DOHH2 (cell line): ENCODE measurements at regions not wholly inside any gene's neighbourhood (a gene's known extent, or its start where the extent isn't known, plus 50 kb on each side); places are given as distances from the start of the nearest gene placed in this dataset.

Source experiments
- EZH2phosphoT487 ChIP-seq: fragments of 200-600 bp; sonication (generic); IDR thresholded peaks from 2 replicates; pipeline ENCODE4 v1.6.1; 2017; ENCODE audit warnings: borderline replicate concordance, mild to moderate bottlenecking, antibody characterized with exemption, low read length, moderate library complexity, mixed read lengths
- TF ChIP-seq, protein P1 (sequence below): fragments of 200-600 bp; sonication (generic); IDR thresholded peaks from one replicate; pipeline ENCODE4 v1.5.1; 2014; ENCODE audit warnings: antibody characterized with exemption, mild to moderate bottlenecking, low read depth, low read length; ENCODE audit not compliant: poor library complexity, severe bottlenecking

DNA sequence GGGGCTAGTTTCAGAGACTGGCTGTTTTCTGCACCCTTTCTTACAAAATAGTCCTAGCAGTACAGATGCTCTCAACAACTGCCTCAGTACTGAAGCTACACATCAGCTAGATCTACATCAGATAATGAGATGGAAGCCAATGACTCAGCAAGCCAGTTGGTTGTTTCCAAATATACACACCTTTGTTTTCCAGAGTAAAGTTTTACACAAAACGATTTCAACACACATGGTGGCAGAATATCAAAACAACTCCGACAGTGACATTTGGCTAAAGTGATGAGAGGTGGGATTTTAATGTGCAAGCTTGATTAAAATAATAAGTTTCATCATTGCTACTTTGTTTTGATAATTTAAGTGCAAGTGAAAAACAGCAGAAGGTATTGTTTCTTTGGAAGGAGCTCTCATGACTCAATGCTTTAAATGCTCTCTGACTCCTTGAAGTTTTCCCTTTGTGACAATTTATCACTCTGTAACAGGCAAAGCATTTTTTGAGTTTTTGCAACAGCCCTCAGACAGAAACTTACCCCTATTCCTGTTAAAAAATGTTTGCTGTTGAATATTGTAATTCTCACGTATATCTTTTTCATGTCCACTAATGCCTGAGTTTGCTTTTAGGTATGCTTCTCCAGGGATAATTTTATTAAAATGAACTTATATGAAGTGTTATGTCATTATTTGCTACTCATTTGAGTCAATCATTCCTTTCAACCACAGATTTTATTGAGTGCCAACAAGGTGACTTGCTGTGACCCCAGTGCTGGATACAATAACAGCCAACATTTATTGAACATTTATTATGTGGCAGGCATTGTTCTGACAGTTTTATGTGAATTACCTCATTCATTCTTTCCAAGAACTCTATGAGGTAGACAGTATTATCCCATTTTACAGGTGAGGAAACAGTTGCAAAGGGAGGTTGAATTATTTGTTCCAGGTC, 882.0 kb downstream of the TFAP2A start:
- TF ChIP-seq, protein P1, sequence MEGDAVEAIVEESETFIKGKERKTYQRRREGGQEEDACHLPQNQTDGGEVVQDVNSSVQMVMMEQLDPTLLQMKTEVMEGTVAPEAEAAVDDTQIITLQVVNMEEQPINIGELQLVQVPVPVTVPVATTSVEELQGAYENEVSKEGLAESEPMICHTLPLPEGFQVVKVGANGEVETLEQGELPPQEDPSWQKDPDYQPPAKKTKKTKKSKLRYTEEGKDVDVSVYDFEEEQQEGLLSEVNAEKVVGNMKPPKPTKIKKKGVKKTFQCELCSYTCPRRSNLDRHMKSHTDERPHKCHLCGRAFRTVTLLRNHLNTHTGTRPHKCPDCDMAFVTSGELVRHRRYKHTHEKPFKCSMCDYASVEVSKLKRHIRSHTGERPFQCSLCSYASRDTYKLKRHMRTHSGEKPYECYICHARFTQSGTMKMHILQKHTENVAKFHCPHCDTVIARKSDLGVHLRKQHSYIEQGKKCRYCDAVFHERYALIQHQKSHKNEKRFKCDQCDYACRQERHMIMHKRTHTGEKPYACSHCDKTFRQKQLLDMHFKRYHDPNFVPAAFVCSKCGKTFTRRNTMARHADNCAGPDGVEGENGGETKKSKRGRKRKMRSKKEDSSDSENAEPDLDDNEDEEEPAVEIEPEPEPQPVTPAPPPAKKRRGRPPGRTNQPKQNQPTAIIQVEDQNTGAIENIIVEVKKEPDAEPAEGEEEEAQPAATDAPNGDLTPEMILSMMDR: no peak
- no peak for TF ChIP-seq EZH2phosphoT487
